ENCODE measurements at regions not wholly inside any gene's neighbourhood (a gene's known extent, or its start where the extent isn't known, plus 50 kb on each side); places are given as distances from the start of the nearest gene placed in this dataset.

DNA sequence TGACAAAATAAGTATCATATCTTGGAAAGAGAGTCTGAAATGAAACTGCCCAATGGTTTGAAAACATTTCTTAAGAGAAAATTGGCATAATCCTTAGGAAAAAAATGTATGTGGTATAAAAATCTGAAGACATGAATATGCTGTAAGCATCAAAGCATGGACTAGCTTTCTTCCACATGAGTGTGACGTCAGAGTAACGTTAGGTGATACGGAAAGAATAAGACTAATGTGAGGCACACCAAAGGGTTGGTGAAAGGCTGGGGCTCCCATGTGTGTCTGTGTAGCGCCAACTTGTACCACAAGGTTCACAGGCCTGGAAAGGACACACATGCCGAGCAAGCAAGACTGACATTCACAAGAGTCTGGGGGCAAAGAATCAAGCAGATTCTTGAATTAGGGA, 238.1 kb upstream of the GLI3 start:
- DNase-seq = no peak
- Mint-ChIP-seq H3K4me3 (no peak overlapping the region), H3K27ac (no peak overlapping the region), H3K36me3 (ENCODE audit: low read depth) (no peaks in the 10 kb centered on the region), H3K27me3 (ENCODE audit: low read depth) (no peaks in the 10 kb centered on the region), H3K9me3 (peaks cover 3% of the 10 kb centered on the region), H3K4me1 (ENCODE audit: low read depth) (no peaks in the 10 kb centered on the region)
- intact Hi-C loops (cut with micrococcal nuclease) = no loop called here
- CTCF ChIA-PET = no interaction called here

- intact Hi-C loops (cut with micrococcal nuclease) = no loop called here
- no peaks in the 10 kb centered on the region for H3K36me3 Mint-ChIP-seq (ENCODE audit: low read depth)
- DNase-seq = no peak
- CTCF ChIA-PET = no interaction called here
- no peak overlapping the region for H3K4me3 Mint-ChIP-seq
- H3K27me3 Mint-ChIP-seq (ENCODE audit: low read depth) = no peaks in the 10 kb centered on the region
- H3K4me1 Mint-ChIP-seq (ENCODE audit: low read depth) = no peaks in the 10 kb centered on the region
- no peak overlapping the region for H3K27ac Mint-ChIP-seq
- H3K9me3 Mint-ChIP-seq = peaks cover 3% of the 10 kb centered on the region
Observed at GRCh38 chr7:42473099-42473498, 236.1 kb upstream of the GLI3 start.

DNA sequence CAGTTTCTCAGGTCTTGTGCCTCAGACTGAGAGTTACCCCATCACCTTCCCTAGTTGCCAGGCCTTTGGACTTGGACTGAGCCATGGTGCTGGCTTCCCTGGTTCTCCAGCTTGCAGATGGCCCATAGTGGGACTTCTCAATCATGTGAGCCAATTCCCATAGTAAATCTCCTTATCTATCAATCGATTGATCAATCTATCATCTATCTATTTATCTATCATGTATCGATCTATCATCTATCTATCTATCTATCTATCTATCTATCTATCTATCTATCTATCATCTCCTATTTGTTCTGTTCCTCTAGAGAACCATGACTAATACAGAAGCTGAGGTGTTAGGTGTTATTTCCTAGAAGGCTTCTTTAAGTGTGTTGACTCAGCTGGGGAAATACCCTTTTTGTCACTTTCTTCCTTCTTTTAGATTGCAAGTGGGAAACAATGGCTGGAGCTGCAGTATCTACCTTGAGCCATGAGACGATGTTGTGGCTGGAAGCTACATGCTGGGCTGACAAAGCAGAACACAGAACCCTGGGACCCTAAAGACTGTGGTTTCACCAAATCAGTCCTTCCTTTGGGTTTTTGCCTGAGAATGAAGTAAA, 234.7 kb upstream of the GLI3 start:
- H3K9me3 Mint-ChIP-seq = peaks cover 4% of the 10 kb centered on the region
- H3K4me1 Mint-ChIP-seq (ENCODE audit: low read depth) = no peaks in the 10 kb centered on the region
- CTCF ChIA-PET = no interaction called here
- no peak overlapping the region for H3K27ac Mint-ChIP-seq
- no peaks in the 10 kb centered on the region for H3K27me3 Mint-ChIP-seq (ENCODE audit: low read depth)
- peak; percentile 8 for DNase-seq
- intact Hi-C loops (cut with micrococcal nuclease) = loop anchor here (1.0 kb wide), 1 partner anchor 590 kb away; no protein-coding TSS in a partner anchor
- H3K4me3 Mint-ChIP-seq = no peak overlapping the region
- H3K36me3 Mint-ChIP-seq (ENCODE audit: low read depth) = no peaks in the 10 kb centered on the region

GRCh38 chr7:42469341-42469740, 232.3 kb upstream of the GLI3 start:
- Mint-ChIP-seq H3K27ac (no peak overlapping the region), H3K4me1 (ENCODE audit: low read depth) (no peaks in the 10 kb centered on the region), H3K27me3 (ENCODE audit: low read depth) (no peaks in the 10 kb centered on the region), H3K4me3 (no peak overlapping the region), H3K9me3 (peaks cover 6% of the 10 kb centered on the region), H3K36me3 (ENCODE audit: low read depth) (no peaks in the 10 kb centered on the region)
- no peak for DNase-seq
- CTCF ChIA-PET = no interaction called here
- intact Hi-C loops (cut with micrococcal nuclease) = no loop called here

- H3K27me3 Mint-ChIP-seq (ENCODE audit: low read depth) = no peaks in the 10 kb centered on the region
- no peaks in the 10 kb centered on the region for H3K4me1 Mint-ChIP-seq (ENCODE audit: low read depth)
- CTCF ChIA-PET = no interaction called here
- intact Hi-C loops (cut with micrococcal nuclease) = no loop called here
- H3K4me3 Mint-ChIP-seq = no peak overlapping the region
- H3K27ac Mint-ChIP-seq = no peak overlapping the region
- H3K9me3 Mint-ChIP-seq = peaks cover 8% of the 10 kb centered on the region
- no peaks in the 10 kb centered on the region for H3K36me3 Mint-ChIP-seq (ENCODE audit: low read depth)
- no peak for DNase-seq
Observed at GRCh38 chr7:42468471-42468870, 231.5 kb upstream of the GLI3 start.

- Mint-ChIP-seq H3K4me1 (ENCODE audit: low read depth) (no peaks in the 10 kb centered on the region), H3K36me3 (ENCODE audit: low read depth) (no peaks in the 10 kb centered on the region), H3K27ac (no peak overlapping the region), H3K4me3 (no peak overlapping the region), H3K27me3 (ENCODE audit: low read depth) (peaks cover 2% of the 10 kb centered on the region), H3K9me3 (peaks cover 4% of the 10 kb centered on the region)
- no peak for DNase-seq
- intact Hi-C loops (cut with micrococcal nuclease) = no loop called here
- CTCF ChIA-PET = no interaction called here
Observed at GRCh38 chr7:42461537-42461936, 224.5 kb upstream of the GLI3 start.

DNA sequence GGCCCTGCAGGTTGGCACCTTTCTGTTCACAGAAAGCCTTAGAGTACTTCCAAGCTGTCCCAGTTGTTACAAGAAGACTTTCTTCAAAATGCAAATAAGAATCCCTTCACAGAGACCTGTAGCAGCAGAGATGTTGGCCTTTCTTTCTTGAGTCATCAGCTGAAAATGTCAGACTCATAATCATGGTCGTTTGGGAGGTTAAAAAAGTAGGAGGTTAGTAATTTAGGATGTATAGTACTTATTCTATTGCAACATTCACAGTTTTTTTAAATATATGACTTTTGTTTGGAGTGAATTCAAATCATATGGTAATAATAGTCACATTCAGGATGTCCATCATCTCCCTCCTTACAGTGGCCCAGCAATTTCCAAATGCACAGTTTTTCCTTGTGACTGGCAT, 223.9 kb upstream of the GLI3 start:
- Mint-ChIP-seq H3K36me3 (ENCODE audit: low read depth) (no peaks in the 10 kb centered on the region), H3K27ac (no peak overlapping the region), H3K9me3 (peaks cover 4% of the 10 kb centered on the region)

DNA sequence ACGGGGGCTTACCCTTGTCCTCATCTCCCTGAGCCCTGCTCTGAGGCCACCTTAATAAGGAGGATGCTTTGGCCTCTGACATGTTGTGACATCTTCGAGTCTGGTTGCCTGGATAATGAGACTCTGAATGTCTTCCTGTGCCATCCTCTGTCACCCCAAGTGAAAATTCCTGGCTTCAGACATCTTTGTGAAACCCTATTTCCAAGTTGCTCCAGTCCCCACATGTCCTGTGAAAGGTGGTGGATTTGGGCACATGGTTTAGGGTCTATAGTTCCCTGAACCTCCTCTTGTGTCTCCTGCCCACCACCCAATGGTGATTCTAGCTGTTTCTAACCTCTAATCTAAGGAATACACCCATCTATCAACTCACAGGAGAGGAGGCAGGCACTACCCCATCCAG, 223.1 kb upstream of the GLI3 start:
- H3K27ac Mint-ChIP-seq = no peak overlapping the region
- H3K36me3 Mint-ChIP-seq (ENCODE audit: low read depth) = no peaks in the 10 kb centered on the region
- intact Hi-C loops (cut with micrococcal nuclease) = no loop called here
- H3K4me3 Mint-ChIP-seq = no peak overlapping the region
- no peaks in the 10 kb centered on the region for H3K4me1 Mint-ChIP-seq (ENCODE audit: low read depth)
- CTCF ChIA-PET = no interaction called here
- H3K9me3 Mint-ChIP-seq = peaks cover 4% of the 10 kb centered on the region
- peaks cover 2% of the 10 kb centered on the region for H3K27me3 Mint-ChIP-seq (ENCODE audit: low read depth)
- DNase-seq = no peak

More for the DNA sequence above, 223.9 kb upstream of the GLI3 start:
- CTCF ChIA-PET = no interaction called here
- no peaks in the 10 kb centered on the region for H3K4me1 Mint-ChIP-seq (ENCODE audit: low read depth)
- intact Hi-C loops (cut with micrococcal nuclease) = no loop called here
- H3K27me3 Mint-ChIP-seq (ENCODE audit: low read depth) = peaks cover 2% of the 10 kb centered on the region
- no peak for DNase-seq
- H3K4me3 Mint-ChIP-seq = no peak overlapping the region

GRCh38 chr7:42457663-42458062, 220.7 kb upstream of the GLI3 start:
- no peak overlapping the region for H3K27ac Mint-ChIP-seq
- CTCF ChIA-PET = no interaction called here
- H3K4me1 Mint-ChIP-seq (ENCODE audit: low read depth) = no peaks in the 10 kb centered on the region
- no peak for DNase-seq
- intact Hi-C loops (cut with micrococcal nuclease) = no loop called here
- H3K27me3 Mint-ChIP-seq (ENCODE audit: low read depth) = peaks cover 4% of the 10 kb centered on the region
- H3K4me3 Mint-ChIP-seq = no peak overlapping the region
- H3K9me3 Mint-ChIP-seq = no peaks in the 10 kb centered on the region
- no peaks in the 10 kb centered on the region for H3K36me3 Mint-ChIP-seq (ENCODE audit: low read depth)

- intact Hi-C loops (cut with micrococcal nuclease) = no loop called here
- Mint-ChIP-seq H3K27ac (no peak overlapping the region), H3K27me3 (ENCODE audit: low read depth) (peaks cover 8% of the 10 kb centered on the region), H3K4me3 (no peak overlapping the region), H3K4me1 (ENCODE audit: low read depth) (no peaks in the 10 kb centered on the region), H3K36me3 (ENCODE audit: low read depth) (no peaks in the 10 kb centered on the region), H3K9me3 (no peaks in the 10 kb centered on the region)
- CTCF ChIA-PET = no interaction called here
- no peak for DNase-seq
Observed at GRCh38 chr7:42456756-42457276, 219.8 kb upstream of the GLI3 start.

DNA sequence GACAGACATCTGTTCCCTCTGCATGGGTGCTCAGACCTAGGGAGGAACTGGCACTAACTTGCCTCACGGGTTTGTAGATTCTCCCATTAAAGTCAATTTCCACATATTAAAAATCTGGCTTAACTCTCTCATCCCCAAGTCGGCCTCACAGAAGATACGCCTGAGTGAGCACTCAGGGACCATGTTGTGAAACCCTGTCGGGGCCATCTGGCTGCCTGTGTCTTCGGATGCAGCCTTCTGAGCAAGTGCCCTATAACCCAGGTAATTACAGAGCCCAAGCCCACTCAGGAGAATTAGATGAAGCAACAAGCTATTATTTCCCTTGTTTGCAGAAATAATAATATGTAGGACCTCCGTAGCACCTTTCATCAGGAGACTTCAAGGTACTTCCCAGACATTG, 219.3 kb upstream of the GLI3 start:
- H3K4me1 Mint-ChIP-seq (ENCODE audit: low read depth) = no peaks in the 10 kb centered on the region
- peaks cover 8% of the 10 kb centered on the region for H3K27me3 Mint-ChIP-seq (ENCODE audit: low read depth)
- no peaks in the 10 kb centered on the region for H3K36me3 Mint-ChIP-seq (ENCODE audit: low read depth)
- intact Hi-C loops (cut with micrococcal nuclease) = no loop called here
- DNase-seq = no peak
- CTCF ChIA-PET = no interaction called here
- H3K4me3 Mint-ChIP-seq = no peak overlapping the region
- no peak overlapping the region for H3K27ac Mint-ChIP-seq
- H3K9me3 Mint-ChIP-seq = no peaks in the 10 kb centered on the region

DNA sequence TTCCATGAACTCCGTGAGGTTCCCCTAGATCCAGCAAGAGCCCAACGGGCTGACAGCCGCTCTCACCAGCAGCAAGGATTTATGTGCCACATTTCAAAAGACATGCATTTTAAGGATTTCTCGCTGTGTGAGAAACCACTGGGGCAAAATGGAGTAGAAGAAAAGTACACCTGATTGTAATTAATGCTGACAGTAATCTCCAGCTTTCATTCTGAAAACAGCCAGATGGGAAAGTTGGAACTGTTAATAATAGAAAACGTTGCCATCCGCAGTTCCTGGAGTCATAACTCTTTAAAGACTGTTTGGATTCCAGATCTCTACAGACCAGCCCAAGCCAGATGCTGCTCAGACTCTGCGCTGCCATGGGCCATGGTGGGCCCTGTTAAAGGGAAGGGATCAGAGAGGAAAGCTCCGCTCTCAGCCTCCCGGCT, 216.9 kb upstream of the GLI3 start:
- Mint-ChIP-seq H3K9me3 (no peaks in the 10 kb centered on the region), H3K4me3 (no peak overlapping the region)

GRCh38 chr7:42452356-42452755, 215.3 kb upstream of the GLI3 start:
- DNase-seq = no peak
- intact Hi-C loops (cut with micrococcal nuclease) = no loop called here
- CTCF ChIA-PET = no interaction called here
- H3K4me3 Mint-ChIP-seq = no peak overlapping the region
- H3K27me3 Mint-ChIP-seq (ENCODE audit: low read depth) = peaks cover 12% of the 10 kb centered on the region
- H3K36me3 Mint-ChIP-seq (ENCODE audit: low read depth) = no peaks in the 10 kb centered on the region
- no peak overlapping the region for H3K27ac Mint-ChIP-seq
- H3K4me1 Mint-ChIP-seq (ENCODE audit: low read depth) = no peaks in the 10 kb centered on the region
- no peaks in the 10 kb centered on the region for H3K9me3 Mint-ChIP-seq

More for the DNA sequence above, 216.9 kb upstream of the GLI3 start:
- Mint-ChIP-seq H3K36me3 (ENCODE audit: low read depth) (no peaks in the 10 kb centered on the region), H3K27me3 (ENCODE audit: low read depth) (peaks cover 8% of the 10 kb centered on the region), H3K4me1 (ENCODE audit: low read depth) (no peaks in the 10 kb centered on the region), H3K27ac (no peak overlapping the region)
- intact Hi-C loops (cut with micrococcal nuclease) = no loop called here
- DNase-seq = no peak
- CTCF ChIA-PET = interaction anchor here (0.6 kb wide), 1 partner anchor 56 kb away, joined by 4 read pairs; no protein-coding TSS in a partner anchor
